ENCODE measurements at regions not wholly inside any gene's neighbourhood (a gene's known extent, or its start where the extent isn't known, plus 50 kb on each side); places are given as distances from the start of the nearest gene placed in this dataset.

GRCh38 chr4:43343298-43343697 lies 450.8 kb downstream of the GRXCR1 start:
- no peaks in the 10 kb centered on the region for H3K4me1 ChIP-seq (ENCODE audit: control insufficient read depth, insufficient read depth, low read length)
- H3K36me3 ChIP-seq (ENCODE audit: control insufficient read depth, insufficient read depth, low read length) = no peaks in the 10 kb centered on the region
- H3K9me3 ChIP-seq (ENCODE audit: control insufficient read depth, insufficient read depth, low read length) = no peaks in the 10 kb centered on the region
- H3K4me3 ChIP-seq (ENCODE audit: low read length) = no peak overlapping the region
- H3K27me3 ChIP-seq (ENCODE audit: control insufficient read depth, insufficient read depth, low read length) = no peaks in the 10 kb centered on the region
- H3K27ac ChIP-seq (ENCODE audit: low read length) = no peak overlapping the region
- no peak for DNase-seq (ENCODE audit: low read depth, low spot score)

GRCh38 chr4:43345323-43345925 lies 452.9 kb downstream of the GRXCR1 start:
- Histone ChIP-seq H3K36me3 (ENCODE audit: control insufficient read depth, insufficient read depth, low read length) (no peaks in the 10 kb centered on the region), H3K27ac (ENCODE audit: low read length) (no peak overlapping the region), H3K9me3 (ENCODE audit: control insufficient read depth, insufficient read depth, low read length) (no peaks in the 10 kb centered on the region), H3K27me3 (ENCODE audit: control insufficient read depth, insufficient read depth, low read length) (no peaks in the 10 kb centered on the region), H3K4me3 (ENCODE audit: low read length) (no peak overlapping the region), H3K4me1 (ENCODE audit: control insufficient read depth, insufficient read depth, low read length) (no peaks in the 10 kb centered on the region)
- no CpG with 5 or more reads among the region's 3 CpGs for whole genome bisulfite sequencing (ENCODE audit: insufficient coverage, insufficient read length)
- no peak for DNase-seq (ENCODE audit: low read depth, low spot score)

- Histone ChIP-seq H3K27ac (ENCODE audit: low read length) (no peak overlapping the region), H3K4me3 (ENCODE audit: low read length) (no peak overlapping the region), H3K9me3 (ENCODE audit: control insufficient read depth, insufficient read depth, low read length) (no peaks in the 10 kb centered on the region), H3K36me3 (ENCODE audit: control insufficient read depth, insufficient read depth, low read length) (no peaks in the 10 kb centered on the region), H3K4me1 (ENCODE audit: control insufficient read depth, insufficient read depth, low read length) (no peaks in the 10 kb centered on the region), H3K27me3 (ENCODE audit: control insufficient read depth, insufficient read depth, low read length) (no peaks in the 10 kb centered on the region)
- no peak for DNase-seq (ENCODE audit: low read depth, low spot score)
- no CpG with 5 or more reads among the region's 2 CpGs for WGBS (ENCODE audit: insufficient coverage, insufficient read length)
Observed at GRCh38 chr4:43348591-43348990, 456.1 kb downstream of the GRXCR1 start.

- no CpG with 5 or more reads among the region's 1 CpG for WGBS (ENCODE audit: insufficient coverage, insufficient read length)
- no peaks in the 10 kb centered on the region for H3K9me3 ChIP-seq (ENCODE audit: control insufficient read depth, insufficient read depth, low read length)
- no peaks in the 10 kb centered on the region for H3K4me1 ChIP-seq (ENCODE audit: control insufficient read depth, insufficient read depth, low read length)
- H3K4me3 ChIP-seq (ENCODE audit: low read length) = no peak overlapping the region
- DNase-seq (ENCODE audit: low read depth, low spot score) = no peak
- no peaks in the 10 kb centered on the region for H3K36me3 ChIP-seq (ENCODE audit: control insufficient read depth, insufficient read depth, low read length)
- H3K27me3 ChIP-seq (ENCODE audit: control insufficient read depth, insufficient read depth, low read length) = no peaks in the 10 kb centered on the region
- no peak overlapping the region for H3K27ac ChIP-seq (ENCODE audit: low read length)
Observed at GRCh38 chr4:43351970-43352806, 459.7 kb downstream of the GRXCR1 start.

DNA sequence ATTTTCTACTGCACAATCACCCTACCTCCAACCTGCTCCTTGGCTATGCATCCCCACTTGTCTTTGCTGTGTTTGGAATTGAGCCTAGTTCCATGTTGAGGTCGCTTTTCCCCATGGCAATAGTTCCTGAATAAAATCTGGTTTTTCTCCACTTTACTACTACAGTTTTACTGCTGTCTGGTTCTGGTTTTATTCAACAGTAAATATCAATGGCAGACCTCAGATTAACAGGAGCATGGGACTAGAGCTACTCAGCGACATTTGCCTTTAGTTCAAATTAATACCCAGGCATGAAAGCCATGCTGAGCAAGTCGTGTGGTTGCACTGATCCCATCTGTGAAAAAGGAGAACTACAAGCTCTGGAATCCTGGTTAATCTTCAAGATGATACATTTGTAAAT lies 460.3 kb downstream of the GRXCR1 start:
- Histone ChIP-seq H3K9me3 (ENCODE audit: control insufficient read depth, insufficient read depth, low read length) (no peaks in the 10 kb centered on the region), H3K27ac (ENCODE audit: low read length) (no peak overlapping the region), H3K27me3 (ENCODE audit: control insufficient read depth, insufficient read depth, low read length) (no peaks in the 10 kb centered on the region), H3K4me3 (ENCODE audit: low read length) (no peak overlapping the region), H3K4me1 (ENCODE audit: control insufficient read depth, insufficient read depth, low read length) (no peaks in the 10 kb centered on the region), H3K36me3 (ENCODE audit: control insufficient read depth, insufficient read depth, low read length) (no peaks in the 10 kb centered on the region)
- WGBS (ENCODE audit: insufficient coverage, insufficient read length) = no CpG with 5 or more reads among the region's 3 CpGs
- DNase-seq (ENCODE audit: low read depth, low spot score) = no peak

DNA sequence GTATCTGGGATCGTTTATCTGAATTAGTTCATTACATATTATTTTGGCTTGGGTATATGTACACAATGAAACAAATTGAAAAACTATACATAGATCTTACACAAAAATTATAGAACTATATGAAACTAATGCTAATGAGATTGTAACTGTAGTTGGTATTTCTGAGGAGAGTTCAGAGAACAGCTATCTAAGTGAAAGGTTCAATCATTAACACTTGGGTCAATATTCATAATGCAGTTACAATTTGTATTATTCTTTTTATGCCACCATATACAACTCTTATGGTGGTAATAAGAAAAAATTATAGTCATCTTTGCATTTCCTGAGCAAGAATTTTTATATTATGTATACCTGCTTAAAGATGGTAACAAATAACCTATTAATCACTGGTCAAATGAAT lies 461.0 kb downstream of the GRXCR1 start:
- H3K27me3 ChIP-seq (ENCODE audit: control insufficient read depth, insufficient read depth, low read length) = no peaks in the 10 kb centered on the region
- no CpG with 5 or more reads among the region's 1 CpG for WGBS (ENCODE audit: insufficient coverage, insufficient read length)
- H3K9me3 ChIP-seq (ENCODE audit: control insufficient read depth, insufficient read depth, low read length) = no peaks in the 10 kb centered on the region
- H3K27ac ChIP-seq (ENCODE audit: low read length) = no peak overlapping the region
- no peaks in the 10 kb centered on the region for H3K4me1 ChIP-seq (ENCODE audit: control insufficient read depth, insufficient read depth, low read length)
- H3K36me3 ChIP-seq (ENCODE audit: control insufficient read depth, insufficient read depth, low read length) = no peaks in the 10 kb centered on the region
- no peak overlapping the region for H3K4me3 ChIP-seq (ENCODE audit: low read length)
- DNase-seq (ENCODE audit: low read depth, low spot score) = no peak

DNA sequence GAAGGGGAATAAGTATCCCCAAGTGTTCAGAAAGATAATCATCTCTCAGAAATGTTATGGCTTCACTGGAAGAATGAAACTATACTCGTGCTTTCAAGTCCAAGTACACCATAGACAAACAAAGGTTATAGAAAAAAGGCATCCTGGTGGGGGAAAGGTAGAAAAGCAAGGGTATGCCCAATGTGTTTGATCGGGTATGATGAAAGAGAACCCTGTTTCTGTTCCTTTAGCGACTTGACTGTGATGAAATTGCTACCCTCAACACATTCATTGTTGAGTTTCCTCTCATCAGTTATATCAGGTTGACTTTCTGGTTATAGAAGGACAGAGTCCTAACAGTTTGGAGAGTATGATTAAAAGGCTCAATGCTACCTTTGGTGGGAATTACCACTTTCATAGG lies 464.3 kb downstream of the GRXCR1 start:
- no peak overlapping the region for H3K27ac ChIP-seq (ENCODE audit: low read length)
- H3K4me3 ChIP-seq (ENCODE audit: low read length) = no peak overlapping the region
- no peaks in the 10 kb centered on the region for H3K27me3 ChIP-seq (ENCODE audit: control insufficient read depth, insufficient read depth, low read length)
- H3K36me3 ChIP-seq (ENCODE audit: control insufficient read depth, insufficient read depth, low read length) = no peaks in the 10 kb centered on the region
- no peak for DNase-seq (ENCODE audit: low read depth, low spot score)
- no peaks in the 10 kb centered on the region for H3K4me1 ChIP-seq (ENCODE audit: control insufficient read depth, insufficient read depth, low read length)
- no peaks in the 10 kb centered on the region for H3K9me3 ChIP-seq (ENCODE audit: control insufficient read depth, insufficient read depth, low read length)
- no CpG with 5 or more reads among the region's 3 CpGs for WGBS (ENCODE audit: insufficient coverage, insufficient read length)

DNA sequence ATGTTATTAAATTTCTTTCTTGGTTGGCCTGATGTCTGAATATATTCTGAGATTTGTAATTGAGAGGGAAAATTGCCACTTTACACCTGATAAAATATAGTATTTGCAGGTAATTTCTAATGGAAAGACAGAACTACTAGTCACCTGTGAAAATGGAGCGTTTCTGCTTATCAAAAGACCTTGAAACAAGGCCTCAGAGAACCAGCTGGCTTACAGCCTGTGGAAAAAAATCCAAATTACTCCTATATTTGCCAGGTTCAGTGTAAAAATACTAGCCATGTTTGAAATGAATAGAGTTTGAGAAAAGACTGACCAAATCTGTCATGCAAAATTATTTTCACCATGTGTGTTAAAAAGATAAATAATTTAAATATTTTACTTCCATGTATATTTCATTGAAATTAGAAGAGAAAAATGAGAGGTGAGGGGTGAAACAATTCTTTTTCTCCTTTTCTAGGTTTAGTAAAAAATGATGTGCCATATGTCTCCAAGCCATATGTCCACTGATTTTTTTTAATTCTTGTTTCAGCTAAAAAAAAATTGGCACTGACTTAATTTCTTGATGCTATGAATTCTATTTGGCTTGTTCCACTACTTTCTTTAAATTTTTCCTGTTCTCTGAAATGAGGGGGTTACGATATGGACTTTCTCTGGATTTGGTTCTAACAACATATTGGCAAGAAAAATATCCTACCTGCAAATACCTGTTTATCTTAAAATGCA lies 464.9 kb downstream of the GRXCR1 start:
- Histone ChIP-seq H3K36me3 (ENCODE audit: control insufficient read depth, insufficient read depth, low read length) (no peaks in the 10 kb centered on the region), H3K4me1 (ENCODE audit: control insufficient read depth, insufficient read depth, low read length) (no peaks in the 10 kb centered on the region), H3K9me3 (ENCODE audit: control insufficient read depth, insufficient read depth, low read length) (no peaks in the 10 kb centered on the region), H3K27ac (ENCODE audit: low read length) (no peak overlapping the region), H3K4me3 (ENCODE audit: low read length) (no peak overlapping the region), H3K27me3 (ENCODE audit: control insufficient read depth, insufficient read depth, low read length) (no peaks in the 10 kb centered on the region)
- no peak for DNase-seq (ENCODE audit: low read depth, low spot score)
- WGBS (ENCODE audit: insufficient coverage, insufficient read length) = no CpG with 5 or more reads among the region's 2 CpGs

DNA sequence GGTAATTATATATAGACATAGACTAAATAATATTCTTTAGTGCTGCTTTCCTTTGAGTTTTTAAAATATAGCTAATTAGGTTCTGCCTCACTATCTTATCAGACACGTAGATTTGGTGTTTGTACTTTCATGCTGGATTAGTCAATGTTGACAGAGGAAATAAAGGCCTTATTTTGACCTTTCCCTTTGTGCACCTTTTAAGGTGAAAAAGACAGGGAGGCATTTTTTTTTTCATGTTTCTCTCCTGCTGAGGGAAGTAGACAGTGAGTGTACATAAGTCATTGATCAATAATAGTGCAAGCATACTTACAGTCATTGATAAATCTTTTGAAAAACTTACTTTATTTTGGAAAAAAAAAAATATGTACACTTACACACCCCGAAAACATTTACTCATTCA lies 467.8 kb downstream of the GRXCR1 start:
- no peaks in the 10 kb centered on the region for H3K27me3 ChIP-seq (ENCODE audit: control insufficient read depth, insufficient read depth, low read length)
- DNase-seq (ENCODE audit: low read depth, low spot score) = no peak
- no peak overlapping the region for H3K4me3 ChIP-seq (ENCODE audit: low read length)
- no peaks in the 10 kb centered on the region for H3K36me3 ChIP-seq (ENCODE audit: control insufficient read depth, insufficient read depth, low read length)
- H3K27ac ChIP-seq (ENCODE audit: low read length) = no peak overlapping the region
- H3K9me3 ChIP-seq (ENCODE audit: control insufficient read depth, insufficient read depth, low read length) = no peaks in the 10 kb centered on the region
- H3K4me1 ChIP-seq (ENCODE audit: control insufficient read depth, insufficient read depth, low read length) = no peaks in the 10 kb centered on the region
- no CpG with 5 or more reads among the region's 2 CpGs for WGBS (ENCODE audit: insufficient coverage, insufficient read length)

- DNase-seq (ENCODE audit: low read depth, low spot score) = no peak
- Histone ChIP-seq H3K27me3 (ENCODE audit: control insufficient read depth, insufficient read depth, low read length) (no peaks in the 10 kb centered on the region), H3K36me3 (ENCODE audit: control insufficient read depth, insufficient read depth, low read length) (no peaks in the 10 kb centered on the region), H3K9me3 (ENCODE audit: control insufficient read depth, insufficient read depth, low read length) (no peaks in the 10 kb centered on the region), H3K27ac (ENCODE audit: low read length) (no peak overlapping the region), H3K4me1 (ENCODE audit: control insufficient read depth, insufficient read depth, low read length) (no peaks in the 10 kb centered on the region), H3K4me3 (ENCODE audit: low read length) (no peak overlapping the region)
- no CpG with 5 or more reads among the region's 1 CpG for WGBS (ENCODE audit: insufficient coverage, insufficient read length)
Observed at GRCh38 chr4:43362875-43363636, 470.5 kb downstream of the GRXCR1 start.
